Inferior parietal cortex (tissue), 1 donor: ENCODE measurements at regions not wholly inside any gene's neighbourhood (a gene's known extent, or its start where the extent isn't known, plus 50 kb on each side); places are given as distances from the start of the nearest gene placed in this dataset.

Source experiments
- DNase-seq: peaks from one replicate; pipeline ENCODE4 v3.0.0-alpha.2; 2016; ENCODE audit errors: extremely low spot score

- DNase-seq: no peak
Measured at GRCh38 chr2:183283209-183283608, 159.0 kb downstream of the NUP35 start.

DNA sequence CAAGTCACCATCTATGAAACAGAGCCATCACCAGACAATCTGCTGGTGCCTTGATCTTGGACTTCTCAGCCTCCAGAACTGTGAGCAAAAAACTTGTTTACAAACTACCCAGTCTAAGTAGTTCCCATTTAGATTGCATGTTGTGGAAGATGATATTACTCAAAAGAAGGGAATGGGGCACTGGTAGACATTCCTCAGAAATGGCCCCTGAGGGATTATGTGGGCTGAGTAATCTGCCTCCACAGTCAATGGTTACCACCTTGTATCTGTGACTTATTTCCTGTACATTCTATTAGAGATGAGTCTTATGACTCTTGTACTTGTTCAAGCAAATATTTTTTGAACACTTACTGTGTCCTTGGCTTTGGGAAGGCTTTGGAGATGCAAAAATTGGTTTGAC is 160.4 kb downstream of the NUP35 start:
- no peak for DNase-seq

DNA sequence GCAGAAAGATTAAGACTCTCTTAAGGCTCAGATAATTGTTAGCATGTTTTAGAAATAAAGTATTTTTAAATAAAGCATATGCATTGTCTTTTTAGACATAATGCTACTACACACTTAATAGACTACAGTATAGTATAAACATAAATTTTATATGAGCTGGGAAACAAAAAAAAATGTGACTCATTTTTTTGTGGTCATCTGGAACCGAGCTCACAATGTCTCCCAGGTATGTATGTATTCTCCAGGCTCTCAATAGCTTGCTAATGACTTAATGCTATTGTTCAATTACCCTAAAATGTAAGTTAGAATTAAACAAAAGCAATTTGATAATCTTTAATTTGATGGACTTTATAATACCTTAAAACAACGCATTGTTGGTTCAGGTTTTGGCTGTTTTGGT is 167.2 kb downstream of the NUP35 start:
- no peak for DNase-seq

- DNase-seq: no peak
Measured at GRCh38 chr2:183292028-183292427, 167.8 kb downstream of the NUP35 start.

GRCh38 chr2:183339311-183339710 is 215.1 kb downstream of the NUP35 start:
- DNase-seq: no peak

GRCh38 chr2:183341057-183341456 is 216.8 kb downstream of the NUP35 start:
- DNase-seq: no peak

GRCh38 chr2:183347969-183348368 is 223.7 kb downstream of the NUP35 start:
- no peak for DNase-seq

DNA sequence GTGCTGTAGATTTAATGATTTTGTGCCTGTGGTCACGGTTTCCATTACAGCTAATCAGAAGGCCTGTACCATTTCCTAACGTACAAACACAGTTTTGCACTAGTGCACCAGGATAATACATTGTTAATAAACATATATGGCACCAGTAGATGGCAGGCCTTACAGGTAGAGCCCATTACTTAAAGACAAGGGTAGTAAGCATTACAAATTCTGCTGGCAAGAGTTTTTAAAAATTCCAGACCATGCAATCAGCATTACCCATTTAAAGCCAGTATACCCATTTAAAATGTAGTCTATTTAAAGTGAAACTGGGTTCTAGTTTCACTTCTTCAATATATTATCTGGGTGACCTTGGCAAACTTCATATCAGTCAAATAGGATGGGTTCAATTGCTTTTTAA is 224.2 kb downstream of the NUP35 start:
- no peak for DNase-seq

DNA sequence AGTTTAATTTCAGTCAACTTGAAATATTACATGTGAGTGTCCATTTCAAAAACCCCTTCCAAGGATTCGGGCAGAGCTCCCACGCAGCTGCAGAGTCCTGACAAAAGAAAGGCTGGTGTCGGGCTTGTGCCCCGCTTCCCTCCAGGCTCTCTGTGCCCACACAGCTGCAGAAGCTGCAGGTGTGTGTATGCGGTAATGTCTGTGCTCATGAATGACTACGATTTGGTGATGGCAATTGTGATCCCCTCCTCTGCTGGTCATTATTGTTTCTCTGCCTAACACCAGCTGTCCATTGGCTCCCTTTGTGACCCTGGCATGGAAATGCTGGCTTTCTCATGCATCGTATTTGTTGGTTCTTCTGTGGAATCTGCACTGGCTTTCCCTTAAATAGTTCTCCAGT is 224.8 kb downstream of the NUP35 start:
- peak; percentile 30 for DNase-seq

DNA sequence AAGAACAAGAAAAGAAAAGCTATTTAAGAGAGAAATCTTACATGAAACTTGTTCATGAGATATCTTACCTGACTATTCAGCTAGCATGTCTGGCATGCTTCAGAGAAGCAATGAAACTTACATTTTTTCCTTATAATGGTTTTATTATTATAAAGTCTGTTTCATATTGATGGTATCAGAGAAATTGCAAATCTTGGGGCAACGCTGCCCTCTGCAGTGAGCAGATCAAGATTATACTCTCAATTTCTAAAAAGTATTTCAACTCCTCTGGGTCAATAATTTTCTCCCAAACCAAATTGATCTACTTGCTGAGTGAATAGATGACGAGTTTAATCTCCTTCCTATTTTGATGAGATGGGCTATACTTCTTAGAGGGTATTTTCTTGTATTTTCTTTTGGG is 235.6 kb downstream of the NUP35 start:
- DNase-seq: no peak

- no peak for DNase-seq
Measured at GRCh38 chr2:183371545-183371944, 247.3 kb downstream of the NUP35 start.

- no peak for DNase-seq
Measured at GRCh38 chr2:183375821-183376220, 251.6 kb downstream of the NUP35 start.

DNA sequence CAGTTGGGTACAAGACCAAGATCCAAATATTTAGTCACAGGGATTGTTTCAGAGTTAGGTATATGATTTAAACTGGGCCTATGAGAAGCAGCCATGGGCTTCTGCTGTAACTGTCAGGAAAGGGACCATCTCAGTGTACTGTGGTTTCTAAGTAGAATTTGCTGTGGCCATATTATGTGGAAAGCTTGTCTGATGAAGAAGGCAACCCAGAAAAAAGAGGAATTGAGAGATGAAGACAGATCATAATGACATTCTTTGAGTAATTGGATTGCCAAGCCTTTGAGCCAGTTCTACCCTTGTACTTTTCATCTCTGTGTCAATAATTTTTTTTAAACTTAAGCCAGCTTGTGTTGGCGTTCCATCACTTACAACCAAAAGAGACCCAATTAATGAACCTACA is 259.6 kb downstream of the NUP35 start:
- DNase-seq: no peak

DNA sequence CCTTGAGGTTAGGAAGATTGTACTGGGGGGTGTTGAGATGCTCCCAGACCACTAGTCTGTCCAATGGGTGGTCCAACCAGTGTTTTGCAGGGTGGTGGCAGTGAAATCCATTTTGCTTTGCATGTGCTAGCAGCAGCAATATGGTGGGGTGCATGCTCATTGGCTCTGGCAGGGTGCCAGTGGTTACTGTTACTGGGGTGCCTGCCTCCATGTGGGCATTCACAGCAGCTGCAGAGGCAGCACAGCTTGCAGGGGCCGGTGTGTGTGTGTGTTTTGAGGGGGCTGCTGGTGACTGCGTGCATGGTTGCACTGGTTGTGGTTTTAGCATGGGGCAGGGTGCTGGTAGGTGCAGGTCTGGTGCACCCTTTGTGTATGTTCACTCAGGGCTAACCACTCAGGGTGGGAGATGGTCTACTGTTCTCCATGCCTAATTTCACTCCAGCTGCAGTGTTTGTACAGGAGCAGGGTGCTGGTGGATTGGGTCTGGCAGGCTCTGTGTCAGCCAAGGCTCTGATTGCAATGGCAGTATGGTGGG is 265.4 kb downstream of the NUP35 start:
- no peak for DNase-seq

GRCh38 chr2:183390109-183390508 is 265.9 kb downstream of the NUP35 start:
- no peak for DNase-seq

GRCh38 chr2:183404392-183404791 is 280.1 kb downstream of the NUP35 start:
- DNase-seq: no peak

- no peak for DNase-seq
Measured at GRCh38 chr2:183408562-183408961, 284.3 kb downstream of the NUP35 start.

DNA sequence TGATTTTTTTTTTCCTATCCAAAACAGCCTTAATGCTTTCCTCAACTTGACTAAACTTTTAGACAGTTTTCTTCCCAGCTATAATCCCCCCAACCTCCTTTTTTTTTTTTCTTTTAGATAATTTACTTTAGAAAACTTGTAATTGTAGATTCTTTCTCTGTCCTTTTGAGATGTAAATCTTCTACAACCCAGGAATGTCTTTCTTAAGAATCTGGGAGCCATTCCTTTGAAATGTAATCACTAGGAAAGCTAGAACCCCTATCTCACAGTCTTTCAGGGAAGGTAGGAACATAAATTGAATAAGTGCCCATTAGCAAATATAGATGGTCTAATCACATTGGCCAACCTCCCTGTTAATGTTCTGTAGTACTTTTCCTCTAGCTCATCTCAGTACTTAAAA is 285.4 kb downstream of the NUP35 start:
- no peak for DNase-seq

DNA sequence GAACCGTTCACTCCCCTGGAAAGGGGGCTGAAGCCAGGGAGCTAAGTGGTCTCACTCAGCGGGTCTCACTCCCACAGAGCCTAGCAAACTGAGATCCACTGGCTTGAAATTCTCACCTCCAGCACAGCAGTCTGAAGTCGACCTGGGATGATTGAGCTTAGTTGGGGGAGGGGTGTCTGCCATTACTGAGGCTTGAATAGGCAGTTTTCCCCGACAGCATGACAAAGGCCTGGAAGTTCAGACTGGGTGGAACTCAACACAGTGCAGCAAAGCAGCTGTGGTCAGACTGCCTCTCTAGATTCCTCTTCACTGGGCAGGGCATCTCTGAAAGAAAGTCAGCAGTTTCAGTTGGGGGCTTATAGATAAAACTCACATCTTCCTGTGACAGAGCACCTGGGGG is 292.5 kb downstream of the NUP35 start:
- no peak for DNase-seq

- no peak for DNase-seq
Measured at GRCh38 chr2:183426825-183427224, 302.6 kb downstream of the NUP35 start.

DNA sequence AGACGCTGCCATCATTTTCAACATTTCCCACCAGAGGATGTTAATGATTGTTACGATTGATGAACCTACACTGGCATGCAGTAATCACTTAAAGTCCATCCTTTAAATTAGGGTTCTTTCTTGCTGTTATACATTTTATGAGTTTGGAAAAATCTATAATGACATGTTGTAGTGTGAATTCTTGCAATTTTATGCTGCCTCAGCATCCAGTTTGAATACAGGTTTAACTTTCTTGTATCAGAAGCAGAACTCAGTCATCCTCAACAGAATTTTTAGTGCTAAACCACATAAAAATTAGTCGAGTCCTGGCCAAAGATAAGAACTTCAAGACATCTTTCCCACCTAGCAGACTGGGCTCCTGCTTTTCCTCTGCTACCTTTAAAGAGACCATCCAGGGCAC is 303.3 kb downstream of the NUP35 start:
- DNase-seq: no peak

GRCh38 chr2:183428881-183429280 is 304.6 kb downstream of the NUP35 start:
- DNase-seq: no peak

DNA sequence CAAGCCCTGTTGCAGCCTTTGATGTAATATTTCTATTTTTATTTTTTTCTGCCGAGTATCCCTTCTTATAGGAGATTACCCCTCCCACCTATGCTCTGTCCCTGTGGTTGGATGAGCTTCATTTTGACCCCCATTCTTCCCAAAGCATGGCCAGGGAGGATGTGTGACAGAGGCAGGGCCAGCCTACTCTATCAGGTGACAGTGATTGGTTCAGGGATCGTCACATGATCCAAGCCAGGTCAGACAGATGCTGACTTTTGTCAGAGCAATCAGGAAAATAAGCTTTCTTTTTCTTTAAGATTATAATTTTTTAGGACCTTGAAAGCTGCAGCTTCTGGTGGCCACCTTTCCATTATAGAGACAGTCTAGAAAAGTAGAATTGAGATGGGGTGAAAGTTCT is 314.3 kb downstream of the NUP35 start:
- no peak for DNase-seq

GRCh38 chr2:183455056-183455455 is 330.8 kb downstream of the NUP35 start:
- DNase-seq: no peak

DNA sequence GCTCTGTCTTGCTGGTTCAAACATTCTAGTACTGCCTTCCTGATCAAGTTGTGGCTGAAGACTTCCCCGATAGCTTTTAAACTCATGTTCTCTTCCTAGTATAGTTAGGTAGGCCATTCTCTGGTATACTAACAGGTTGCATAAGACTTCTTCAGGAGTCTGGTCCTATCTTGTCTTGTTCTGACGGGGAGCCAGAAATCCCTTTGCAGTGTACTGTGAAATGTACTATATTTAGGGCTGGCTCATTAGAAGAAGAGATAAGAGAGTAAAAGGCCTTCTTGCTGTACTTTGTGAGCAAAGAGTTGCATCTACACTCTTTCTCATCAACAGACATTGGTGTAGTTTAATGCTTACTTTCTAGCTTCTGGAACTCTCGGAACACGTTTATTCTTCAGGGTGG is 331.9 kb downstream of the NUP35 start:
- DNase-seq: no peak
